GM06990 (cell line): ENCODE measurements at regions not wholly inside any gene's neighbourhood (a gene's known extent, or its start where the extent isn't known, plus 50 kb on each side); places are given as distances from the start of the nearest gene placed in this dataset.

Experiments
- DNase-seq: peaks from one replicate; pipeline ENCODE4 v3.0.0-alpha.2; 2011; ENCODE audit not compliant: insufficient read length; ENCODE audit errors: extremely low read depth
- H3K27me3 ChIP-seq: replicated peaks from 2 replicates; pipeline ENCODE4 v1.6.0; 2011; ENCODE audit warnings: low read length; ENCODE audit not compliant: control insufficient read depth, insufficient read depth
- H3K36me3 ChIP-seq: 2 replicates; pipeline ENCODE4 v1.5.1; 2011; ENCODE audit warnings: low read length; ENCODE audit not compliant: control insufficient read depth, insufficient read depth
- H3K4me3 ChIP-seq: replicated peaks from 2 replicates; pipeline ENCODE4 v1.5.1; 2011; ENCODE audit warnings: low read depth, mild to moderate bottlenecking, control low read depth, low read length
- TF ChIP-seq, protein P1 (sequence below): IDR thresholded peaks from 2 replicates; pipeline ENCODE4 v1.5.1; 2011; ENCODE audit warnings: low read length, control low read depth, mild to moderate bottlenecking, inconsistent platforms; ENCODE audit not compliant: insufficient read depth, poor library complexity, severe bottlenecking

DNA sequence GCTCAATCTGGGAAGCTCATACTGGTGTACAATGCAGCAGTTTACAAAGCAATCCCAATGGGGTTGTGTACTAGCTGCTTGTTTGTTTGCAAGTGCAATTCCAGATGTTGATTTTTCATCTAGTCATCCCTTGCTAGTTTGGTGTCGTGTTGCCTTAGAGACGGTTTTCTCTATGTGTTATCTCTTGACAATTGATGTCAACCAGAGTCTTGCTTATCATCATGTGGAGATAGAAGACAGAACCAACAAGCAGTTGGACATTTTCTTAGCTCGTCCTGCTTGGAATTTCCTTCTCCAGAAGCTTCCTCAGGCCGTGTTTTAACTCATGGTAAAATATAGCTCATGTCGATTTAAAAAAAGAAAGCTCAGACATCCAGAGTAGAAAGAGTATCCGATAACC, 262.0 kb upstream of the KCNH8 start:
- Histone ChIP-seq H3K4me3 (no peak overlapping the region), H3K36me3 (no peaks in the 10 kb centered on the region), H3K27me3 (no peaks in the 10 kb centered on the region)
- TF ChIP-seq, protein P1, sequence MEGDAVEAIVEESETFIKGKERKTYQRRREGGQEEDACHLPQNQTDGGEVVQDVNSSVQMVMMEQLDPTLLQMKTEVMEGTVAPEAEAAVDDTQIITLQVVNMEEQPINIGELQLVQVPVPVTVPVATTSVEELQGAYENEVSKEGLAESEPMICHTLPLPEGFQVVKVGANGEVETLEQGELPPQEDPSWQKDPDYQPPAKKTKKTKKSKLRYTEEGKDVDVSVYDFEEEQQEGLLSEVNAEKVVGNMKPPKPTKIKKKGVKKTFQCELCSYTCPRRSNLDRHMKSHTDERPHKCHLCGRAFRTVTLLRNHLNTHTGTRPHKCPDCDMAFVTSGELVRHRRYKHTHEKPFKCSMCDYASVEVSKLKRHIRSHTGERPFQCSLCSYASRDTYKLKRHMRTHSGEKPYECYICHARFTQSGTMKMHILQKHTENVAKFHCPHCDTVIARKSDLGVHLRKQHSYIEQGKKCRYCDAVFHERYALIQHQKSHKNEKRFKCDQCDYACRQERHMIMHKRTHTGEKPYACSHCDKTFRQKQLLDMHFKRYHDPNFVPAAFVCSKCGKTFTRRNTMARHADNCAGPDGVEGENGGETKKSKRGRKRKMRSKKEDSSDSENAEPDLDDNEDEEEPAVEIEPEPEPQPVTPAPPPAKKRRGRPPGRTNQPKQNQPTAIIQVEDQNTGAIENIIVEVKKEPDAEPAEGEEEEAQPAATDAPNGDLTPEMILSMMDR, result no peak
- DNase-seq, result no peak

DNA sequence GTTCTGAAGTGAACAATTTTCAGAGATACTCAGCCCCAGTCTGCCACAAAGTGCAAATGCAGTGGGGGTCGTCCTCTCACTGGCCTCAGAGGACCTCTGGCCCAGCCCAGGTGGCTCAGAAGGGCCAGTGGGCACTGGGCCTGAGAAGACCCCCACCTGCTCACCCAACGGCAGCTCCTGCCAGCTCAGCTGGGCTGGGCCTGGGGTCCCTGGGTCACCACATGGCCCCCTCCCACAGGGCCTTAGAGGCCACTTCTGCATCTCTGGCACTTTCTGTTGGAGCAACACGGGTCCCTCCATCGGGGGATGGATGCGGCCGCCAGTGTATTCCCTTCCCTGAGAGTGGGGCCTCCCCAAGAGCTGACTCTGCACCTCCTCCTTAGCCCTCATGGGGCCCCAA, 262.7 kb upstream of the KCNH8 start:
- TF ChIP-seq, protein P1, result no peak
- Histone ChIP-seq H3K4me3 (no peak overlapping the region), H3K27me3 (no peaks in the 10 kb centered on the region), H3K36me3 (no peaks in the 10 kb centered on the region)
- no peak for DNase-seq

DNA sequence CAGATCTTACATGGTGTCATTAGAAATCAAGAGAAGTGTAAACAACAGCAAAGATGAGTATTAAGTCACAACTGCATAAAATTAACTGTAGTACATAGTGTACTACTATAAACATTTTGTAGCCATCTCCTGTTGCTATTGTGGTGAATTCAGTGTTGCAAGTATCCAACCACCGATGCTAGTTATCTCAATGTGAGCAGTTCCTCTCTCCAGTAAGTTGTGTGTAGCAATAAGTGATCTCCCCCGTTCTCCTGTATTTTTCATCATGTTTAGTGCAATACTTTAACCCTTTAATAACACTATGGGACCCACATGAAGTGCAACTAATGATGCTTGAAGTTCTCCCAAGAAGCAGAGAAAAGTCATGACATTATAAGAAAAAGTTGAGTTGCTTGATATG, 264.7 kb upstream of the KCNH8 start:
- Histone ChIP-seq H3K4me3 (no peak overlapping the region), H3K36me3 (no peaks in the 10 kb centered on the region), H3K27me3 (no peaks in the 10 kb centered on the region)
- DNase-seq, result no peak
- TF ChIP-seq, protein P1, result no peak

DNA sequence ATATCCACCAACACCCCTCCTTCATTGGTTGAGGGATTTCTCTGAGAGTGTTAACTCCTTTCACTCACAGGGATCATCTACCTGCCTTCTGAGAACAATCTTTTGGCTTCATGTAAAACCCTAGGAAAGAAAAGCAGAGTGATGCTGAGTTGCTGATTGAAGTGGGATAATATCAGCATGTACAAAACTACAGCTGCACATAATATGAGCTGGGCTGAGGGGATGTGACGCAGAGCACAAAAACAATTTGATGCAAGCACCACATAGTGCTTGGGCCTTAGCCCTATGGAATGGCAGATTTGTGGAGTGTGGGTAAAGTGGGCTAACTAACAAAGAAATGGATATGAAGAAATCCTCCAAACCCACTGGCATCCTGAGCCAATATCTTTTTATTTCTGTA, 267.6 kb upstream of the KCNH8 start:
- no peak for DNase-seq
- Histone ChIP-seq H3K27me3 (no peaks in the 10 kb centered on the region), H3K36me3 (no peaks in the 10 kb centered on the region), H3K4me3 (no peak overlapping the region)
- TF ChIP-seq, protein P1, result no peak

DNA sequence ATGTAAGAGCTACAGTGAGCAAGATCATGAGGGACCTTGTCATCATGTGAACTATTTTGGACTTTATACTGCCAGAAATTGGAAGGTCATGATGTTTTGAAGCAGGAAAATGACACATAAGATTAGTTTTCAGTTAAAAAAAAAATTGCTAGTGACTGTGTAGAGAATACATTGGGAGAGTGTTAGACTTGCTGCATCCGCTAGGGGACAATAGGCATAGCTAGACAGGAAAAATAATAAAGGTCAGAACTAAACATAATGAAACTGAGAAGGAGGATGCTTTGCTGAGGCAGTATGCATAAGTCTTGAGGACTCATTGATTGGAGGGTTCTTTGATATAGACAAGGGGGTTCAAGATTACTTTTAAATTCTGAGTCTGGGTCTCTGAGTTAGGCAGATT, 275.8 kb upstream of the KCNH8 start:
- Histone ChIP-seq H3K36me3 (no peaks in the 10 kb centered on the region), H3K27me3 (no peaks in the 10 kb centered on the region), H3K4me3 (no peak overlapping the region)
- no peak for DNase-seq
- TF ChIP-seq, protein P1, result peak; percentile 51

DNA sequence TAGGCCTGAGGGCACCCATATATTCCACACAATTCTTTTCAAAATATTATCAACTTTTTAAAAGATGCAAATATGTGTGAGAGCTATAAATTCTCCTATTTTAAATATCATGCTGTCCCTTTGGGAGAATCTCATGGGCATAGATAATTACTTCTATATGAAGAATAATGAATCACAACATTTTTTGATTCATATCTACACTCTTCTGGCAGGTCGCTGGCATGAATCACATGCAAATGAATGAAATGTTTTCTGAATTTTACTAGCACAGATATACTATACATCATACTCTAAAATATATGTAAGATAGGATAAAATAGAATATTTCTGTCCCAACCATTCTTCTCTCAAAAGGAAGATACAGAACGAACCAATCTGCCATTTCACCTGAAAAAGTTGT, 277.7 kb upstream of the KCNH8 start:
- DNase-seq, result no peak
- H3K27me3 ChIP-seq, result no peaks in the 10 kb centered on the region
- no peak overlapping the region for H3K4me3 ChIP-seq
- TF ChIP-seq, protein P1, result no peak
- H3K36me3 ChIP-seq, result no peaks in the 10 kb centered on the region
